ENCODE measurements at regions not wholly inside any gene's neighbourhood (a gene's known extent, or its start where the extent isn't known, plus 50 kb on each side); places are given as distances from the start of the nearest gene placed in this dataset.
"Not testable (repeated sequence)": the region's sequence is repeated elsewhere in the genome, so short reads cannot be mapped to it uniquely, and the experiment has no call there.

GRCh38 chr9:22170556-22170955, 161.5 kb upstream of the CDKN2B start:
- DNase-seq, result no peak

- no peak for DNase-seq
These were observed 162.0 kb upstream of the CDKN2B start for GRCh38 chr9:22170990-22171670.

GRCh38 chr9:22171691-22172090, 162.6 kb upstream of the CDKN2B start:
- DNase-seq, result no peak

GRCh38 chr9:22173908-22174307, 164.8 kb upstream of the CDKN2B start:
- no peak for DNase-seq

GRCh38 chr9:22175972-22176545, 167.0 kb upstream of the CDKN2B start:
- DNase-seq, result no peak

- not testable (repeated sequence) for DNase-seq
These were observed 171.9 kb upstream of the CDKN2B start for GRCh38 chr9:22181021-22181420.

- DNase-seq, result no peak
These were observed 180.4 kb upstream of the CDKN2B start for GRCh38 chr9:22189471-22189870.

- DNase-seq, result not testable (repeated sequence)
These were observed 187.9 kb upstream of the CDKN2B start for GRCh38 chr9:22197000-22197399.

- DNase-seq, result no peak
These were observed 189.6 kb upstream of the CDKN2B start for GRCh38 chr9:22198681-22199080.

GRCh38 chr9:22201256-22201655, 192.2 kb upstream of the CDKN2B start:
- DNase-seq, result no peak

GRCh38 chr9:22203371-22204138, 194.4 kb upstream of the CDKN2B start:
- no peak for DNase-seq

GRCh38 chr9:22204240-22204639, 195.1 kb upstream of the CDKN2B start:
- DNase-seq, result no peak

- no peak for DNase-seq
These were observed 197.7 kb upstream of the CDKN2B start for GRCh38 chr9:22206833-22207232.

GRCh38 chr9:22208846-22209585, 199.9 kb upstream of the CDKN2B start:
- no peak for DNase-seq

GRCh38 chr9:22210262-22210661, 201.2 kb upstream of the CDKN2B start:
- DNase-seq, result peak; percentile 28

- no peak for DNase-seq
These were observed 201.8 kb upstream of the CDKN2B start for GRCh38 chr9:22210936-22211335.

- DNase-seq, result peak; percentile 92
These were observed 202.7 kb upstream of the CDKN2B start for GRCh38 chr9:22211588-22212360.

- peak; percentile 20 for DNase-seq
These were observed 204.9 kb upstream of the CDKN2B start for GRCh38 chr9:22214021-22214420.

- peak; percentile 13 for DNase-seq
These were observed 205.5 kb upstream of the CDKN2B start for GRCh38 chr9:22214497-22215031.

- DNase-seq, result no peak
These were observed 206.4 kb upstream of the CDKN2B start for GRCh38 chr9:22215521-22215920.

- DNase-seq, result no peak
These were observed 207.6 kb upstream of the CDKN2B start for GRCh38 chr9:22216730-22217172.

- DNase-seq, result no peak
These were observed 208.1 kb upstream of the CDKN2B start for GRCh38 chr9:22217254-22217653.

Measured in dermis blood vessel endothelial cell (primary cell).